HG03066 (cell line): ENCODE measurements at regions not wholly inside any gene's neighbourhood (a gene's known extent, or its start where the extent isn't known, plus 50 kb on each side); places are given as distances from the start of the nearest gene placed in this dataset.

ENCODE experiments used
- ATAC-seq: cut with Tn5 transposase; IDR thresholded peaks from one replicate; pipeline ENCODE4 v1.9.1; 2021; ENCODE audit warnings: low read depth; ENCODE audit not compliant: unreplicated experiment

DNA sequence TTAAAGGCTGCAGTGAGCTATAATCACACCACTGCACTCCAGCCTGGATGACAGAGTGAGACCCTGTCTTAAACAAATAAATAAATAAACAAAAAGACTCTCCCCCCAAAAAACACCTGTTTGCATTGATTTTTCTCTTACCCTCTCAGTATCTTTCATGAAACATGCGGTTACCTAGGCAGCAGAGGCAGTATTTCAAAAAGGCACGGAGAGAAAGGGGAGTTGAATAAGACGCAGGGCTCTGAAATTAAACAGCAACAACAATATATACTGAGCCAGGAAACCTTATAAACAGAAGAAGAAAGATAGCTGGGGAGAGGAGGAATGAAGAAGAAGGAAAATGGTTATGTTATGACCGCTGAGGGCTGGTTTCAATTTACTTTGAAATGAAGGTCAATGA, 277.6 kb downstream of the BTG1 start:
- ATAC-seq = no peak

DNA sequence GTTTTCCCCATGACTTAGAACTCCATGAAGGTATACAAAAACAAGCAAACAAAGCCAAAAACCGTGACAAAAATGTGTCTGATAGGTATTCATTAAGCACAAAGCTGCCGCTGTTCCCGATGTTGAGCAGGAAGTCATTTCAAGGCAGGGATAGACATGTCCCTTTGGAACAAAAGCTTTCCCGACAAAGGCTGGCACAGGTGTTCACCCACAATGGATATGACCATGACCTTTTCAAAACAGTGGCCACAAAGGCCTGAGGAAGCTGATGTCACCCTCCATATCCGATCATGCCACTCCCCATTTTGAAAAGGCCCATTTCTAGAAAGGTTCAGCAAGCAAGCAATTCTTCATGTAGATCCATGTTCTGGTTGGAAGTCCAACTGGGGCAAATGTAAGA, 279.1 kb downstream of the BTG1 start:
- no peak for ATAC-seq

DNA sequence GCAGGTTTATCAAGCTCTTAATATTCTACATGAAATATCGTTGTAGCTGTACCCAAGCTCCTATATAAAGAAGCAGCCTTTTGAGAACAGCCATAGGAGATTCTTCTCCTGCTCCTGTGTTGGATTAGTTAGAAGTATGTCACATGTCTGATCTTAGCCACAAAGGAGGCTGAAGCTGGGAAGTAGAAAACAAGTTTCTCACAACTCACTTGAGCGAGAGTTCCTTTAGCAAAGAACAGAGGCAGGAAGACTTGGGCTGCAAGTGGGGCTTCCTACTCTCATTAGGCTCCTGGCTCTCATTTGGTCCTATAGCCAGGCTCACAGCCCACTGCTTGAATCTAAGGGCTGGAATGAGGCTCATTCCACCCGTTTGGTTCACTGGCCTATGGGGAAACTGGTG, 281.9 kb downstream of the BTG1 start:
- no peak for ATAC-seq

DNA sequence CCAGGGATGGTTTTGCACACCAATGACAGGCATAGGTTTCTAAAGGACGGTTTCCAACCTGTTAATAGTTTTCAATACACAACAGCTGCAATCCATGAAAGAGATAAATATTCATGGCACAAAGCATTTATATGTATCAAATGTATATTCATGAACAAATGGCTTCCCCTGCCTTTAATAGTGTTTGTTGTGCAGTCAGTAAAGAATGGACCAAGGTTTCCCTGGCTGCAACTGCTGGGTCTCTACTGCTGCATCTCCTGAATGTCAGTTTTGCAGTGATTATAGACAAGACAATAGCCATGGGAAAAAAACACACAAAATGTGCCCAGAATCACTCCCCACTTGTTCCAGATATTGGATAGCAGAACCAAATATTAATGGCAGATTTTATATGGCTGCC, 284.1 kb downstream of the BTG1 start:
- no peak for ATAC-seq

DNA sequence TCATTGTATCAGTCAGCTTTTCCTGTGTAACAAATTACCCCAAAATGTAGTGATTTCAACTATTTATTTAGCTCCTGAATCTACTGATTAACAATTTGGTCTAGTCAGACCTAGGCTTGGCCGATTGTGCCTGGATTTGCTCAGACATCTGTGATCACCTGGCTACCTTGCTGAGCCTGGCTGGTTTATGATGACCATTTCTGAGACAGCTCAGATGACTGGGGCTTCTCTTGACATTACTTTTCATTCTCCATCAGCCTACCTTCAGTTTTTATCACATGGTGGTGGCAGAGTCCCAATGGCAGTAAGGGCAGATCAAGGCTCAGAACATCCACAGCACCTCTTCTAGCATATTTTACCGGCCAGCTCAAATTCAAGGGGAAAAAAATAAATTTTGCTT, 286.3 kb downstream of the BTG1 start:
- ATAC-seq = no peak

DNA sequence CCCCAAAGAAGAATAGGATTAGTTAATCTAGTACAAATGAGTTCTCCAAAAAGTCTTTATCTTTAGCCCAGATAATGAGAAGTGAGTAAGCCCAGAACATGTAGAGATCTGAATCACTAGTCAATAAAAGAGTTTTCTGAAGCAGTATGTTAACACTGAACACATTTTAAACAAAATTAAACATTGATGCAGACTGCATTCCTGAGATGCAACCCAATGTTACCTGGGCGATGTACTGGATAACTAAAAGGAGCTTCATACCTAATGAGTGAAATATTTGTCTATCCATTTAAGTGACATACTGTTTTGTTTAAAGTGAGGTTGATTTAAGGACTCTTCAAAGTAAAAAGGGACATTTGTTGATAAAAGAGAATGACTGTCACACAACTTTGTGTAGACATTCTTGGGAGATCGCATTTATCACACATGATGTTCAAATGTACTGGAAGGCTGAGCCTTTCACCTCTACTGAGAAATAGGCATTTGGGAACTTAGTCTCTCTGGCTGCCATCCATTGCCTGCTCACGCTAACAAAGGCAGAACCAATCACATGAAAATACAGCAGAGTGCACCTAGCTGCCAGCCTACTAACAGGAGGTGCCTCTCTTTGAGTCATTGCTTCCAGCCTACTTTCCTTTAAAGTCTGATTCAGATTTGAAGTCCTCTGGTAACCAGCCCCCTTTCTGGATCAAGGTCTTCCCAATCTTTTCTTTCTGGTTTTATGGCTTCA, 287.7 kb downstream of the BTG1 start:
- no peak for ATAC-seq

DNA sequence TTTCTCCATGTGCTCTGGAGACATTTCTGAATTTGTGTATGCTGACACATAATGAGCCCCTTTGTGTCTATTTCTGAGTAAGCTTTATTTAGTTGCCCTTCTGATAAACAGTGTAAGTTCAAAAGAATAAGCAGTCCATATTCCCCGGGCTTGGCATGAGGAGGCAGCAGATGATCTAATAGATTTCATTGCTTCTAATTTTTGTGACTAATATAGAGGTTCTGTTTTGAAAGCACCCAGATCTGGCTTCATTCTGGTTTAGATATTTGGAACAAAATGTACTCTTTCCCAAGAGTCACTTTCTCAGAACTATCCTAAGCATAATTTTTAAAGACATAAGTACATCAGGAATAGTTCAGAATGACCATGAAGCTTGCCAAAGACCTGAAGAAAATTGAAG, 290.9 kb downstream of the BTG1 start:
- ATAC-seq = no peak

DNA sequence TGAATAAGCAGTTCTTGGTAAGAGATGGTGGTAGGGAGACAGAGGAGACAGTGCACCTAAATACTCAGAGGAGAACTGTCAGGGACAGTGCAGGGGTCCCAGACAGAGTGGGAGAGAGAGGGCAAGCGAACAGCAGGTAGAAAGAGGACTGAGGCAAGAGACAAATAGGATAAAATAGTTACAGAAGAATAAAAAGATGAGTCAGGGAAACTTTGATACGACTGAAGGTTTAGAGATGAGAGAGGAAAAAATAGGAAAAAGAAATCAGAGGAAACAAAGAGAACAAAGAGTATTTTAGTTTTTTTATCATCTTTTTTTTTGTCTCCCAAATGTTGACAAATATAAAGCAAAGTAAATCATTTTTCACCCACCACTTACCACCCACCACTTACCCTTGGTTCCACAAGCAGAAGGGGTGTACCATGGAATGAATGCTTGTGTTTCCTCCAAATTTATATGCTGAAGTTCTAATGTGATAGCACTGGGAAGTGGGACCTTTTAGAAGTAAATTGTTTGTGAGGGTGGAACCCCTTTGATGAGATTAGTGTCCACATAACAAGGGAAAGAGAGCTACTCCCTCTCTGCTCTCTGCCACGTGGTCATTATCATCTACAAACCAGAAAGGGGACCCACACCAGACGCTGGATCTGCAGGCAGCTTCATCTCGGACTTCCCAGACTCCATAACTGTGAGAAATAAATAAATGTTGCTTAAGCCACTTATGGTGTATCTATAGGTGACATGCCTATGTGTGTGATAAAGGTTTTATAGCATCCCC, 292.1 kb downstream of the BTG1 start:
- ATAC-seq = no peak

DNA sequence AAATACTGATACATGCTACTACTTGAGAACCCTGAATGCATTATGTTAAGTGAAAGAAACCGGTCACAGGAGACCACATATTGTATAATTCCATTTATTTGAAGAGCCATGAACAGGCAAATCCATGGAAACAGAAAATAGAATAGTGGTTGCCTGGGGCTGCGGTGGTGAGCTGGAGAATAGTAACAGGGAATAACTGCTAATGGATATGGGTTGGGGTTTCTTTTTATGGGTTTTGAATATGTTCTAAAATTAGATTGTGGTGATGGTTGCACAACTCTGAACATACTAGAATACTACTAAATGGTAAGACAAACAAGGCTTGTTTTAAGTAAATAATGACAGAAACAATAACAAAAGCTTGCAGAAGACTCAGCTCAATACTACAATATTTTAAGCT, 293.0 kb downstream of the BTG1 start:
- no peak for ATAC-seq

DNA sequence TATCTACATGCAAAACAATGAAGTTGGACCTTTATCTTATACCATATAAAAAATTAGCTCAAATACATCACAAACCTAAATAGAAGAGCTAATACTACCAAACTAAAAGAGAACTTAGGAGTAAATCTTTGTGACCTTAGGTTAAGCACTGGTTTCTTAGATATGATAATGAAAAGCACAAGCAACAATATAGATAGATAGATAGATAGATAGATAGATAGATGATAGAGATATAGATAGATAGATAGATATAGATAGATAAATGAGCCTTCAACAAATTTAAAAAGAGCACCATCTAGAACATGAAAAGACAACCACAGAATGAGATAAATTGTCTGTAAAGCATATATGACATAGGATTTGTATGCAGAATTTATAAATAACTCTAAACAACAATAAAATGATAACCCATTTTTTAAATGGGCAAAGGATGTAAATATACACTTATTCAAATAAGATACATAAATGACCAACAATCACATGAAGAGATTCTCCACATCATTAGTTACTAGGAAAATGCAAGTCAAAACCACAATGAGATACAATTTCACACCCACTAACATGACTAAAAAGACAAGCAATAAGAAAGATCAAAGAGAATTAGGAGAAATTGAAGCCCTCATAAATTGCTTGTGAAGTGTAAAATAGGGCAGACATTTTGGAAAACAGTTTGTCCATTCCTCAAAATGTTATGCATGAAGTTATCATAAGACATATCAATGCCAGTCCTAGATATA, 293.7 kb downstream of the BTG1 start:
- ATAC-seq = no peak

DNA sequence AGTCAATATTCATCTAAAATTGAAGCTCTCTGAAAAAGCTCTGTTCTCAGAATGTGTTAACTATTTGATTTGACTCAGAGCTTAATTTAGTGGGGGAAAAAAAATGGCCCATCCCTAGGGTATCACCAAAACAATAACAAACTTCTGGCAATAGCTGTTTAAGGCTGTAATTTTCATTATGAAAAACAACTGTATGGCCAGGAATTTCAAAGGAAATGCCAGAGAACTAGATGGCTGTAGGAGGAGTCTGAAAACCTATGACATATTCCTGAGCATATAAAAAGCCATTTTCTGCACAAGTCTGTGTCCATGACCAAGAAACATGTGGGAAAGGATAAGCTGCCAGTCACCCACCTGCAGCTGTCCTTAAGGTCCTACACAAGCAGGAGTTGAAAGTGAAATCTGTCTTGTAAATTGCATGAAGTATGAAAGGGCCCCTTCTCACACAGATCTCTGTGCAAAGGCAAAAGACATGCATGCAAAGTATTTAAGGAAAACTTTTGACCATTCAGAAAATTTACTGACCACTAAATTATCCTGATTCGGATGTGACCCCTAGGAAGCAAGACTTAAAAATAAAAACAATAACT, 299.1 kb downstream of the BTG1 start:
- peak; percentile 75 for ATAC-seq

DNA sequence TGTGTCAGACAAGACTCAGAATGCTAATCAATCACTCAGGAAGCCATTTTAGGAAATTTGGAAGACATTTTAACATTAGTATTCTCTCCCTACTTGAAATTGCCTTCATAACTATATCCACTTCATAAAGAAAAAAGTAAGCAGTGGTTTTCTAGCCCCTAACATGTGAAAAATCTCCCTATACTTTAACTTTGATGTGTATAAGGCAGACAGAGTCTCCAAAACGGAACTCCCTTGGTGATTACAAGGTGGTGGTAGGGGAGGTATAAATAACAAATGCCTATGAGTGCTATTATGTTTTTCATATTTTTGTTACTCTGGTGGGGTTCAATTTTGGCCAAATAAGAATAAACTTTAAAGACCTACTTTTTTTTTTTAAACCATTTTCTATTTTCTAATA, 300.3 kb downstream of the BTG1 start:
- no peak for ATAC-seq

DNA sequence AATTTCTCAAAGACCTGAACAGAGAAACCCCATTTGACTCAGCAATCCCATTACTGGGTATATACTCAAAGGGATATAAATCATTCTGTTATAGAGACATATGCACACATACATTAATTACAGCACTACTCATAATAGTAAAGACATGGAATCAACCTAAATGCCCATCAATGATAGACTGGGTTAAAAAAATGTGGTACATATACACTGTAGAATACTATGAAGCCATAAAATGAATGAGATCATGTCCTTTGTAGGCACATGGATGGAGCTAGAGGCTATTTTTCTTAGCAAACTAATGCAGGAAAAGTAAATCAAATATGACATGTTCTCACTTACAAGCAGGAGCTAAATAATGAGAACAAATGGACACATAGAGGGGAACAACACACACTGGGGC, 303.8 kb downstream of the BTG1 start:
- ATAC-seq = no peak

DNA sequence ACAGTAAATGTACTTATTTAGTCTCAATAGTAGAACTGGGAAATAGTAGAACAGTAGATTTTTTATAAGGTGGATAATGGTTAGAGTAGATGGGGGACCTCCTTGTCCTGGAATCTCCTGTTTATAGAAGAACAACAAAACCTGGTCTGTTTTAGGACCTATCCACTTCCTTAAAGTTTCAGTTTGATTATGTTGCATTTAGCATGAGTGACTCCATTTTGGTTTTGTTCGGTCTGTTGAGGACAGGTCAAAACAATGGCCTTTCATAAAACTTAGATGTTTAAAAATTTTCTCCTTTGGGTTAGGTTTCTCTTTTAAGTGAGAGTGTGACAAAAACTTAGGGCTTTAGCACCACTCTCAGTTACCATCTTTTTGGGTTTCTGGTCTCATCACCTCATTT, 308.9 kb downstream of the BTG1 start:
- no peak for ATAC-seq

DNA sequence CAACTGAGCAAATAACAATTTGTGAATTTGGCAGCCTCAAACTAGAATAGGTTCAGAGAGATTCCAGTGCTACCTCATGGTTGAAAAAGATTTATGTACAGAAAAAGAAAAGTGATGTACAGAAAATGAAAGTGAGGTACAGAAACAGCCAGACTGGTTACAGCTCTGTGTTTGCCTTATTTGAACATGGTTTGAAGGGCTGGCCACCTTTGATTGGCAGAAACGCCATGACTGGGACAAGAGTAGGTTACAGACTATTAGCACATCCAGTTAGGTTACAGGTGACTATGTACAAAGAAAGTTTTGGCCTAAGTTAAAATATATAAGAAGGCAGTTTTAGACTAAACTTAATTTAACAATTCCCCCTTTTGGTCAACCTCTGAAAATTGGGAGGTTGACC, 309.4 kb downstream of the BTG1 start:
- no peak for ATAC-seq

DNA sequence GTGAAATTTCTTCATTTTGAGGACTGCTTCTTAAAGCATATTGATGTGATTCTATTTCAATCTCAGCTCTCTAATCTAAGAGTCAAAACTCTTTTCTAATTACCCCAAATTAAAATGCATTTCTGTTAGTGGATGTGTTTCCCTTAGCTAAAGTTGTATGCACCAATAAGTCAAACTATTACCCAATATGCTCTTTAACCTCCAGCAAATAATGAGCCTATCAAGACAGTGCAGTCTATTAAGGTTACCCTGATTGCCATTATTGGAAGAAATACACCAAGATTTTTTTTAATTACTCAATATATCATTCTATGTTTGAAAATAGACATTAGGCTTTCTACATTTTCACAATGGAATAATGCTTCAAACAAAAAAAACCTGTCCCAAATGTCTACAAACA, 310.0 kb downstream of the BTG1 start:
- ATAC-seq = no peak

DNA sequence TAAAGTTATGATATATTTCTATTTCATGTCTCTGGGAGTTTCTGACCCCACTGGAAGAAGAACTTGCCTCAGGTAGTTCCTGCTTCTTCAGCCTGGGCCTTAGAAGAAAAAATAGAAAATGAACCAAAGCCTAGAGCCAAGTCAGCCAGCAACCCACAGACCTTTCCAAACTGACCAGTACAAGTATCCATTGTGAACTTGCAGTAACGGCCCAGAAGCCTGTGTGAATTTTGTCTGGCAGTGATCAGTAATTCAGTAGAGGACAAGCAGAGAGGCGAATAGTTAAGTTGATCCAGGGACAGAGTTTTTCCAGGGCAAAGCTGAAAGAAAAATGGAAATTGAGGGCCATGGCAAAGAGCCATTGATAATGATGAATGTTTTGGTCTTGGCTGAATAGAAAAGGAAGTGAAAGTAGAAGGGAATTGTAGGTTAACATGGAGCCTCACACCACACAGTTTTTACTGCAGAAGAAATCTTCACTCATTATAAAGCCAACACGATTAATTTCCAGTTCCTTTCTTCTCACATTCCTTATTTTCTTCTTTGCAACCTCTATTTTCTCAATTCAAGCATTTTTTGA, 311.8 kb downstream of the BTG1 start:
- ATAC-seq = no peak

DNA sequence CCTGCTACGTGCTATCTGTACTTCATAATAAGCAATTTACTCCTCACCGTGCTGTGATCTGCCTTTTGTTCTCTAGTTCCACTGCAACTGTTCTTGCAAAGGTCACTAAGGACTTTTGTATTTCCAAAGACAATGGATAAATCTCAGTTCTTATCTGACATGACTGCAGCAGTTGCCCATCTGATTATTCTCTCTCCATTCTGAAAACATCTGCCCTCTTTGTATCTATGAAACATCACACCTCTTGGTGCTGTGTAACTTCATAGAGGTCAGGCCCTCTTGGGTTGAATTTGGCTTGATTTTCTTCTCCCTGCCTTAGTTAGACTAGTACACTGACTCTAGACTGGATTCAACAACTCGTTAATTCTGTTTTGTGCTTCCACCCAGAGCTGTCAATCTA, 319.6 kb downstream of the BTG1 start:
- no peak for ATAC-seq

DNA sequence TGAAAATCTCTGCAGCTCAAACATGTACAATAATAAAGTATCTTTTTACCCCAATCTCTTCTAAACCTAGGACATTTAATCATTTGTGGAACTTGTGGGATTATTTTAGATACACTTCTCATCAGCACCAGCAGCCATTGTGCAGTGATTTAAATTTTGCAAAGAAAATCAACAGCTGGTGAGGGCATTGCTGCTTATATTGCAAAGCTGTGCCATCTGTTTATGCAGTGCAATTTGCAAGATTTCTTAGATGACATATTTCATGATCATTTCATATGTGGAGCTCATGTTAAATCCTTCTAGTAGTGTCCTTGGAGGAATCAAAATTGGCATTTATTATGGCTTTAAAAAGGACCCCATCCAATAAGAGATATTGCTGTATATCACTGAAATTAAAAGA, 320.7 kb downstream of the BTG1 start:
- ATAC-seq = no peak

DNA sequence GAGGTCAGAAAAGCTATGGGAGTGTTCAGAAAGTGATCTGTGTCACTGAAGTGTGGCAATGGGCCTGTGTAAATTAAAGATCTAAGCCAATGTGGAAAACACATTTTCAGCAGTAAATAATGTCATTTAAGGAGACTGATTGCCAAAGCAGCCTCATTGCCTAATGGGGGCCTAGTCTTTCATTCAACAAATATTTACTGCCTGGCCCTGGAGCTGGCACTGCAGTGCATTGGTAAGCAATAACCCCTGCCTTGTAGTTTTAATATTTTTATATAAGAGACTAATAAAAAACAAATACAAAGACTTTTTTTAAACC, 326.6 kb downstream of the BTG1 start:
- ATAC-seq = no peak
